HEK293T (cell line): ENCODE measurements at regions not wholly inside any gene's neighbourhood (a gene's known extent, or its start where the extent isn't known, plus 50 kb on each side); places are given as distances from the start of the nearest gene placed in this dataset.

Source experiments
- CTCF ChIA-PET: fragments of 350-600 bp; formaldehyde crosslinking; extraction: SDS; loops from one replicate; lab custom pipeline; 2021; ENCODE audit warnings: antibody characterized with exemption, inconsistent platforms; lab: Yijun Ruan, JAX
- POLR2A ChIA-PET: fragments of 350-600 bp; formaldehyde crosslinking; extraction: SDS; loops from one replicate; lab custom pipeline; 2020; ENCODE audit warnings: antibody characterized with exemption, inconsistent platforms; lab: Yijun Ruan, JAX
- DNase-seq: peaks from one replicate; pipeline ENCODE4 v3.0.0; 2012; ENCODE audit warnings: mixed read lengths; ENCODE audit errors: extremely low spot score
- ARNT ChIP-seq: fragments of 450-650 bp; IDR thresholded peaks from 2 replicates; pipeline ENCODE4 v1.6.1; 2017; ENCODE audit warnings: mild to moderate bottlenecking
- BHLHE40 ChIP-seq: fragments of 450-650 bp; IDR thresholded peaks from 2 replicates; pipeline ENCODE4 v1.6.1; 2016; ENCODE audit warnings: mild to moderate bottlenecking, moderate library complexity, borderline replicate concordance
- CTBP1 ChIP-seq: fragments of 450-650 bp; IDR thresholded peaks from 2 replicates; pipeline ENCODE4 v1.6.1; 2016; ENCODE audit warnings: borderline replicate concordance
- ELF4 ChIP-seq: fragments of 450-650 bp; IDR thresholded peaks from 2 replicates; pipeline ENCODE4 v1.6.1; 2017; ENCODE audit warnings: antibody characterized with exemption
- FOXA1 ChIP-seq: fragments of 450-650 bp; IDR thresholded peaks from 2 replicates; pipeline ENCODE4 v1.6.1; 2016; ENCODE audit warnings: mild to moderate bottlenecking
- FOXK2 ChIP-seq: fragments of 450-650 bp; IDR thresholded peaks from 2 replicates; pipeline ENCODE4 v1.6.1; 2016; ENCODE audit warnings: mild to moderate bottlenecking
- FOXM1 ChIP-seq: fragments of 450-650 bp; IDR thresholded peaks from 2 replicates; pipeline ENCODE4 v1.6.1; 2017; ENCODE audit warnings: mild to moderate bottlenecking, borderline replicate concordance
- HDGF ChIP-seq: fragments of 450-650 bp; IDR thresholded peaks from 2 replicates; pipeline ENCODE4 v1.6.1; 2017; ENCODE audit warnings: antibody characterized with exemption, borderline replicate concordance
- L3MBTL2 ChIP-seq: fragments of 450-650 bp; conservative IDR thresholded peaks from 2 replicates; pipeline ENCODE4 v1.6.1; 2016; ENCODE audit warnings: mild to moderate bottlenecking
- LEF1 ChIP-seq: fragments of 450-650 bp; IDR thresholded peaks from 2 replicates; pipeline ENCODE4 v1.6.1; 2017; ENCODE audit warnings: mild to moderate bottlenecking, borderline replicate concordance
- NFRKB ChIP-seq: fragments of 450-650 bp; IDR thresholded peaks from 2 replicates; pipeline ENCODE4 v1.6.1; 2016; ENCODE audit warnings: mild to moderate bottlenecking, moderate library complexity
- PKNOX1 ChIP-seq: fragments of 450-650 bp; IDR thresholded peaks from 2 replicates; pipeline ENCODE4 v1.6.1; 2016
- SP1 ChIP-seq: fragments of 450-650 bp; IDR thresholded peaks from 2 replicates; pipeline ENCODE4 v1.6.1; 2017
- SUZ12 ChIP-seq: fragments of 450-650 bp; IDR thresholded peaks from 2 replicates; pipeline ENCODE4 v1.6.1; 2016; ENCODE audit warnings: mild to moderate bottlenecking
- TARDBP ChIP-seq: fragments of 450-650 bp; IDR thresholded peaks from 2 replicates; pipeline ENCODE4 v1.6.1; 2016
- ZNF384 ChIP-seq: fragments of 450-650 bp; IDR thresholded peaks from 2 replicates; pipeline ENCODE4 v1.6.1; 2016

GRCh38 chr6:166754218-166755030 lies 127.4 kb upstream of the RPS6KA2 start:
- ChIA-PET POLR2A (no interaction called here), CTCF (interaction anchor here (1.2 kb wide), 1 partner anchor 21 kb away, joined by 4 read pairs; no protein-coding TSS in a partner anchor)
- TF ChIP-seq CTBP1, result no peak
- no peak for TF ChIP-seq ELF4
- no peak for TF ChIP-seq ARNT
- TF ChIP-seq FOXM1, result no peak
- TF ChIP-seq LEF1, result no peak
- no peak for TF ChIP-seq BHLHE40
- TF ChIP-seq ZNF384, result no peak
- TF ChIP-seq SP1, result no peak
- TF ChIP-seq L3MBTL2, result no peak
- TF ChIP-seq FOXA1, result no peak
- no peak for DNase-seq

DNA sequence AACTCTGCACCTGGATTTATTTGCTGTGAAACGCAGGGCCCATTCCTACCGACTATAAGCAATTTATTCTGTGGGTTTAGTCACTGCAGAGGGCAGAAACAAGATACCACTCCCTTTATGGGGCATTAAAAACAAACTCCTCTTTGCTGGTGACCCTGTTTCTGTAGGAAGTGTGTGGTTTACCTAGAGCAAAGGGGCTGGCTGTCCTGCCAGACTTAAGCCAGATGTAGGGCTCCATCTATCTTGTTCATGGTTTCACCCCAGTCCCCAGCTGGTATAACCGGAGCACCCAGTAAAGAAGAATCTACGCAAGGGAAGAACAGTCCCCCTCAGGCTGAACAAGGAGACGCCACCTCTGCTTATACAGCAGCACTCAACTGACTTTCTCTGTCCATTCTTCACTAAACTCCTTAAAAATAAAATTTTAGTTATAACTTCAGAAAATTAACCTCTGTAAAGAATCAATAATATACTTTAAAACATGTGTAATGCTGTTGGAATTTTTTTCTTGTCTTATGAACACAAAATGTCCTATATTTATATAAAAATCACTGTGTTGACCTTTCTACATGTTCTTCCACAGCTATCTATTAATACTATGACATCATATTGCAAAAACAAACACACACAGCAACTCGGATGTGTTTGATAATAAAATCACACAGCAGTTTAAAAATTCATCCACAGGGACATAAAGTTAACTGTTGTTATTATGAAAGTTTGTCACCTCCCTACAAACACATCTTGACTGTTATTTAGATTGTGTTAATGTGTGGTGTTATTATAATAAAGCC lies 126.1 kb upstream of the RPS6KA2 start:
- ChIA-PET CTCF (interaction anchor here (1.2 kb wide), 1 partner anchor 22 kb away, joined by 4 read pairs; no protein-coding TSS in a partner anchor), POLR2A (no interaction called here)
- no peak for DNase-seq
- TF ChIP-seq ELF4, result no peak
- no peak for TF ChIP-seq ZNF384
- no peak for TF ChIP-seq FOXA1
- TF ChIP-seq LEF1, result no peak
- TF ChIP-seq NFRKB, result no peak
- TF ChIP-seq TARDBP, result no peak
- TF ChIP-seq ARNT, result no peak
- no peak for TF ChIP-seq SUZ12
- TF ChIP-seq PKNOX1, result no peak
- TF ChIP-seq BHLHE40, result no peak
- TF ChIP-seq FOXK2, result no peak
- no peak for TF ChIP-seq SP1
- TF ChIP-seq CTBP1, result no peak
- no peak for TF ChIP-seq HDGF
- no peak for TF ChIP-seq FOXM1
- no peak for TF ChIP-seq L3MBTL2

- no peak for TF ChIP-seq SP1
- TF ChIP-seq TARDBP, result no peak
- no peak for TF ChIP-seq PKNOX1
- TF ChIP-seq HDGF, result no peak
- no peak for TF ChIP-seq CTBP1
- TF ChIP-seq NFRKB, result no peak
- TF ChIP-seq FOXA1, result no peak
- TF ChIP-seq FOXM1, result no peak
- no peak for TF ChIP-seq LEF1
- no peak for TF ChIP-seq BHLHE40
- TF ChIP-seq ELF4, result no peak
- no peak for TF ChIP-seq FOXK2
- TF ChIP-seq L3MBTL2, result no peak
- TF ChIP-seq ARNT, result no peak
- TF ChIP-seq ZNF384, result no peak
- TF ChIP-seq SUZ12, result no peak
- CTCF ChIA-PET, result no interaction called here
- POLR2A ChIA-PET, result no interaction called here
- DNase-seq, result no peak
Measured at GRCh38 chr6:166752097-166752496, 125.0 kb upstream of the RPS6KA2 start.

- POLR2A ChIA-PET, result no interaction called here
- no peak for DNase-seq
- TF ChIP-seq L3MBTL2 (no peak), LEF1 (no peak), SUZ12 (no peak), ARNT (no peak), FOXK2 (no peak), NFRKB (no peak), BHLHE40 (no peak), FOXA1 (no peak), SP1 (no peak), PKNOX1 (no peak), HDGF (no peak), FOXM1 (no peak), ELF4 (no peak), CTBP1 (no peak), ZNF384 (no peak), TARDBP (no peak)
- CTCF ChIA-PET, result no interaction called here
Measured at GRCh38 chr6:166751051-166751595, 124.1 kb upstream of the RPS6KA2 start.

- TF ChIP-seq LEF1, result no peak
- no peak for TF ChIP-seq ARNT
- POLR2A ChIA-PET, result no interaction called here
- DNase-seq, result no peak
- CTCF ChIA-PET, result no interaction called here
Measured at GRCh38 chr6:166750108-166750793, 123.2 kb upstream of the RPS6KA2 start.
